NCI-H1417 (cell line): ENCODE measurements at regions not wholly inside any gene's neighbourhood (a gene's known extent, or its start where the extent isn't known, plus 50 kb on each side); places are given as distances from the start of the nearest gene placed in this dataset.
A peak's percentile ranks its signal among the peaks of the same experiment; 100 is the strongest.

Experiments used
- DNase-seq, 3 experiments: peaks; one replicate each; lab custom pipeline; 2025; lab: John Stamatoyannopoulos, UW

- DNase-seq = no peak
Measured at GRCh38 chr10:78542141-78542489, 508.5 kb downstream of the RPS24 start.

- DNase-seq = no peak
Measured at GRCh38 chr10:78542521-78542920, 508.9 kb downstream of the RPS24 start.

- DNase-seq = no peak
Measured at GRCh38 chr10:78543031-78543748, 509.5 kb downstream of the RPS24 start.

- DNase-seq = no peak
Measured at GRCh38 chr10:78543749-78544362, 510.2 kb downstream of the RPS24 start.

- no peak for DNase-seq
Measured at GRCh38 chr10:78544423-78545090, 510.9 kb downstream of the RPS24 start.

- no peak for DNase-seq
Measured at GRCh38 chr10:78545756-78546155, 512.1 kb downstream of the RPS24 start.

- DNase-seq = no peak
Measured at GRCh38 chr10:78547397-78547796, 513.7 kb downstream of the RPS24 start.

- DNase-seq = no peak
Measured at GRCh38 chr10:78547905-78548304, 514.2 kb downstream of the RPS24 start.

- DNase-seq = no peak
Measured at GRCh38 chr10:78548369-78548768, 514.7 kb downstream of the RPS24 start.

GRCh38 chr10:78549140-78549935 is 515.7 kb downstream of the RPS24 start:
- peak in 2 of 3 experiments; percentile 36 for DNase-seq

- no peak for DNase-seq
Measured at GRCh38 chr10:78550090-78550489, 516.4 kb downstream of the RPS24 start.

GRCh38 chr10:78550716-78551115 is 517.1 kb downstream of the RPS24 start:
- DNase-seq = no peak

GRCh38 chr10:78551184-78552005 is 517.4 kb upstream of the ZMIZ1 start:
- DNase-seq = peak in 1 of 3 experiments; percentile 32

- DNase-seq = no peak
Measured at GRCh38 chr10:78552261-78552811, 516.4 kb upstream of the ZMIZ1 start.

- no peak for DNase-seq
Measured at GRCh38 chr10:78553792-78554191, 515.0 kb upstream of the ZMIZ1 start.

GRCh38 chr10:78555128-78555527 is 513.6 kb upstream of the ZMIZ1 start:
- DNase-seq = no peak

- no peak for DNase-seq
Measured at GRCh38 chr10:78556705-78557432, 511.9 kb upstream of the ZMIZ1 start.

GRCh38 chr10:78557433-78557925 is 511.3 kb upstream of the ZMIZ1 start:
- no peak for DNase-seq

- DNase-seq = peak; percentile 84 to 95 (median 93)
Measured at GRCh38 chr10:78559661-78560340, 509.0 kb upstream of the ZMIZ1 start.

- DNase-seq = no peak
Measured at GRCh38 chr10:78560341-78560688, 508.5 kb upstream of the ZMIZ1 start.
